HG02571 (cell line): ENCODE measurements at regions not wholly inside any gene's neighbourhood (a gene's known extent, or its start where the extent isn't known, plus 50 kb on each side); places are given as distances from the start of the nearest gene placed in this dataset.
"Not testable (repeated sequence)": the region's sequence is repeated elsewhere in the genome, so short reads cannot be mapped to it uniquely, and the experiment has no call there.

Experiments used
- ATAC-seq: cut with Tn5 transposase; IDR thresholded peaks from one replicate; pipeline ENCODE4 v1.9.1; 2021; ENCODE audit warnings: mild to moderate bottlenecking, moderate library complexity; ENCODE audit not compliant: unreplicated experiment

- ATAC-seq, result no peak
Measured at GRCh38 chr9:86634501-86634900, 280.3 kb upstream of the TUT7 start.

DNA sequence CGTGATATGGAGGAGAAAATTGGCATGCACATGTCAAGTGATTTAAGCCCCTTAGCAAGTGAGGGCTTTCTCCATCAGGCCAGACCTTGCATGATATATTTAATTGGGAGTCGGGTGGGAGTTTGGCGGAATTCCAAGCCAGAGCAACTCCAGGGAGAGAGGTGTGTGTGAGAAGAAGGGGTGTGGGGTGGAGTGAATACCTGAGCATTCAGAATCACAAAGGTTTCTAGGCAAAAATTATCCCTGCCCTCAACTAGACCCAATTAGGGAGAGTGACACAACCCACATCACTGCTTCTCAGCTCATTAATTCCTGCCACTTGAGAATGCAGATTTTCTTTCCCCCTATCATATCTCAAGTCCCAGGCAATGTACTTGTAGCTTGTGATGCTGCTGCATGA, 279.7 kb upstream of the TUT7 start:
- no peak for ATAC-seq

- no peak for ATAC-seq
Measured at GRCh38 chr9:86632537-86632936, 278.3 kb upstream of the TUT7 start.

DNA sequence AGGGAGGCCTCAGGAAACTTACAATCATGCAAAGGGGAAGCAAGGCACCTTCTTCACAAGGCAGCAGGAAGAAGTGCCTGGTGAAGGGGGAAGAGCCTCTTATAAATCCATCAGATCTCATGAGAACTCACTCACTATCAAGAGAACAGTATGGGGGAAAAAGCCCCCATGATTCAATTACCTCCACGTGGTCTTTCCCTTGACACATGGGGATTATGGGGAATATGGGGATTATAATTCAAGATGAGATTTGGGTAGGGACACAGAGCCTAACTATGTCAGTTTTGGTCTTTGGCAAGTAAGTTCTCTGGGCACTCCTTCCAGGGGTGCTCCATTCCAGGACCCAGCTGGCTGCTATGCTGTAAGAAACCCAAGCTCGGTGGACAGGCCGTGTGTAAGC, 275.3 kb upstream of the TUT7 start:
- ATAC-seq, result no peak

- no peak for ATAC-seq
Measured at GRCh38 chr9:86626802-86627201, 272.6 kb upstream of the TUT7 start.

DNA sequence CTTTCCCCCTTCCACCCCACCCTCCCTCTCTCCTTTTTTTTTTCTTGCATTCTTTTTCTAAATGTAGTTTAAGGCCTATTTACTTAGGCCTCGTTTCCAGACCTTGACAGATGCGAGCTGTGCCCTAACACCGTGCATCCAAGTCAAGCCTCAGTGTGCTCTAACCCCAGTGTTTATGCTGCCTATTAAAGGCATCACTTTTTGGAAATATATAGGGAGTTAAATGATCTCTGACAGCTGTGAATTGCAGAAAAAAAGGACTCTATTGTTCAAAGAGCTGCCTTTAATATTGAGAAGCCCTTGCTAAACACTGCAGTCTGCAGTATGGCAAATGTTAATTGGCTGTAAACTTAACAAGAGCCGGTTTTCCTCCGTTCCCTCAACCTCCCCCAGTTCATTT, 270.4 kb upstream of the TUT7 start:
- ATAC-seq, result no peak

GRCh38 chr9:86614871-86615849, 260.9 kb upstream of the TUT7 start:
- no peak for ATAC-seq

GRCh38 chr9:86613943-86614342, 259.7 kb upstream of the TUT7 start:
- no peak for ATAC-seq

DNA sequence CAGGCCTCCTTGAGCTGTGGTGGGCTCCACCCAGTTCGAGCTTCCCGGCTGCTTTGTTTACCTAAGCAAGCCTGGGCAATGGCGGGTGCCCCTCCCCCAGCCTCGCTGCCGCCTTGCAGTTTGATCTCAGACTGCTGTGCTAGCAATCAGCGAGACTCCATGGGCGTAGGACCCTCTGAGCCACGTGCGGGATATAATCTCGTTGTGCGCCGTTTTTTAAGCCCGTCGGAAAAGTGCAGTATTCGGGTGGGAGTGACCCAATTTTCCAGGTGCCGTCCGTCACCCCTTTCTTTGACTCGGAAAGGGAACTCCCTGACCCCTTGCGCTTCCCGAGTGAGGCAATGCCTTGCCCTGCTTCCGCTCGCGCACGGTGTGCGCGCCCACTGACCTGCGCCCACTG, 257.3 kb upstream of the TUT7 start:
- ATAC-seq, result not testable (repeated sequence)

DNA sequence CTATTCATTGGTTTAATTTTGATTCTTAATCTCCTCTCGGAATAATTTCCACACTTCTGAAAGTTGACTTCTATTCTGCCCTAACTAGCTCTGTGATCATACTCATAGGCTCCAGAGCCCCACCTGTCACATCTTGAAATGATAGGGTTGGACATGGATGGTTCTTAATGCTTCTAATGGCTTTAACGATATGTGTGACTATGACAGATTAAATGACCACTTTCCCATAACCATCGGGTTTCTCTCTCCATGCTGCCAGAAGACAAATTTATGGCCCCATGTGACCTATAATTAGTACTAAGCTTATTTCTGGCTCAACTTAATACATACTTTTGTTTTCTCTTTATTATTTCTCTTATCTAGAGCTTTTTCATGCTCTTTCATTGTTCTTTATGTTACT, 251.1 kb upstream of the TUT7 start:
- no peak for ATAC-seq

GRCh38 chr9:86604741-86605140, 250.5 kb upstream of the TUT7 start:
- ATAC-seq, result no peak

GRCh38 chr9:86602715-86603114, 248.5 kb upstream of the TUT7 start:
- no peak for ATAC-seq

- no peak for ATAC-seq
Measured at GRCh38 chr9:86601697-86602096, 247.5 kb upstream of the TUT7 start.

DNA sequence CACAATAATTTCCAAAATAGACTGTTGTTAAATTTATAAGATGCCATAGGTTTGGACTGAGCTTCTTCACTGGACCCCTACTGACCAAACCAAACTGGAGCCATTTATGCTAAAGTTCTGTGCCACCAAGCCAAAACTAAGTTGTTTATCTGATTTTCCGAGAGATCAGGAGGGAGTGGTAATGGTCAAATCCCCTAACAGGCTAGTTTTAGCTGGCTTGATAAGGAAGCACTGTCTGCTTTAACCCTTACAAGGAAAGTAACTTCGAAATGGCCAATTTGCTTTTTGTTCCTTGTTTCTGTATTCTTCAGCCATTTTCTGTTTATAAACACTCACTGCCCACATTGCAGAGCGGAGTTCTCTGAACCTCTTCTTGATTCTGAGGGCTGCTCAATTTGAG, 246.8 kb upstream of the TUT7 start:
- no peak for ATAC-seq

GRCh38 chr9:86600291-86600690, 246.1 kb upstream of the TUT7 start:
- ATAC-seq, result no peak

DNA sequence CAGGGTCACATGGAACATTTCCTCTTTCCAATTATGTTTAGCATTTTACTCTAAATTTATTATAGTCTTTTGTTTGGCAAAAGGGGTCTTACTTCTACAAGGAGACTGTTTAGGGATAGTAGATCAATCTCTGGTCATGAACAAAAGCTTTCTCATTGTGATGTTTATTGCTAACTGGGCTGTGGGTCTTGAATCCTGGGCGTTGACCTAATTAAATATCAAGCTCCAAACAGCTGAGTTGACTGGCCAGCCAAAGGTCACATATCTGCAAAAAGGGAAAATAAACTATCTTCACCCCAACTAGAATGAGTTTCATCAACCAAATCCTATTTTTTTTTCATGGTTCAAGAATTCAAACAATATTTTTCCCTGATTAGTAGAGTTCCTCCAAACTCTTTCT, 245.4 kb upstream of the TUT7 start:
- ATAC-seq, result no peak

GRCh38 chr9:86598411-86599239, 244.4 kb upstream of the TUT7 start:
- no peak for ATAC-seq

- no peak for ATAC-seq
Measured at GRCh38 chr9:86594724-86595123, 240.5 kb upstream of the TUT7 start.

DNA sequence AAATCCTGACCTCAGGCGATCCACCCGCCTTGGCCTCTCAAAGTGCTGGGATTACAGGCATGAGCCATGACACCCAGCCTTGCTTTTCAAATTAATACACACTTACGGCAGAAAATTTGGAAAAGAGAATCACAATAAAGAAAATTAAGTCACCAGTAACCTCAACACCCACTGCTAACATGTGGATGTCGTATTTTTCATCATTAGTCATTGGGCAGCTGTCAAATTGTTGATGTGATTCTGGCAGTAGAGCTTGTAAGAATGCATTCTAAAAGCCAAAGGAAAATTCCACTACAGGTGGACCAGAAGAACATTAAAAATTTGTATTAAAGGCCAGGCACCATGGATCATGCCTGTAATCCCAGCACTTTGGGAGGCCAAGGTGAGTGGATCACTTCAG, 237.3 kb upstream of the TUT7 start:
- ATAC-seq, result no peak

- ATAC-seq, result no peak
Measured at GRCh38 chr9:86589730-86590129, 235.5 kb upstream of the TUT7 start.

GRCh38 chr9:86589273-86589672, 235.1 kb upstream of the TUT7 start:
- no peak for ATAC-seq

GRCh38 chr9:86586144-86586494, 231.9 kb upstream of the TUT7 start:
- no peak for ATAC-seq
